22Rv1 (cell line): ENCODE measurements at regions not wholly inside any gene's neighbourhood (a gene's known extent, or its start where the extent isn't known, plus 50 kb on each side); places are given as distances from the start of the nearest gene placed in this dataset.

Source experiments
- CTCF ChIP-seq: fragments of 450-650 bp; IDR thresholded peaks from 2 replicates; pipeline ENCODE4 v1.5.1; 2017; ENCODE audit warnings: mild to moderate bottlenecking
- ZFX ChIP-seq: fragments of 450-650 bp; IDR thresholded peaks from 2 replicates; pipeline ENCODE4 v1.6.1; 2017; ENCODE audit warnings: antibody characterized with exemption, borderline replicate concordance

GRCh38 chr7:53877688-53878087 is 664.5 kb upstream of the VSTM2A start:
- no peak for TF ChIP-seq CTCF
- no peak for TF ChIP-seq ZFX
